Panc1 (cell line): ENCODE measurements at regions not wholly inside any gene's neighbourhood (a gene's known extent, or its start where the extent isn't known, plus 50 kb on each side); places are given as distances from the start of the nearest gene placed in this dataset.

ENCODE experiments used
- ATAC-seq: fragments of 200-7000 bp; cut with Tn5 transposase; 2 replicates; pipeline ENCODE4 v1.9.1; 2020; ENCODE audit warnings: mild to moderate bottlenecking, moderate library complexity
- BruUV-seq: library from RNA; stranded (reverse); fragments of 400-500 nt; replicated peaks from 2 replicates; lab custom pipeline; 2021; lab: Mats Ljungman, UMichigan
- CTCF ChIA-PET: fragments of 300-600 bp; sonication (Branson Sonifier 250); formaldehyde crosslinking; loops from one replicate; lab custom pipeline; 2022; ENCODE audit warnings: antibody characterized with exemption; lab: Charles Lee
- POLR2A ChIA-PET: fragments of 300-600 bp; sonication (Branson Sonifier 250); formaldehyde crosslinking; loops from one replicate; lab custom pipeline; 2022; ENCODE audit warnings: antibody characterized with exemption; lab: Charles Lee
- DNase-seq: peaks from one replicate; pipeline ENCODE4 v3.0.0-alpha.2; 2010; ENCODE audit warnings: low read depth, low spot score
- H3K27ac ChIP-seq: 2 replicates; pipeline ENCODE4 v1.5.1; 2011; ENCODE audit warnings: mild to moderate bottlenecking, low read length, inconsistent platforms
- H3K27me3 ChIP-seq: fragments of 200-500 bp; sonication (Bioruptor generic); 2 replicates; pipeline ENCODE4 v1.6.0; 2014; ENCODE audit warnings: low read length, inconsistent platforms; ENCODE audit not compliant: control insufficient read depth, insufficient read depth
- H3K36me3 ChIP-seq: fragments of 200-500 bp; sonication (Bioruptor generic); 2 replicates; pipeline ENCODE4 v1.5.1; 2014; ENCODE audit warnings: inconsistent platforms, mild to moderate bottlenecking, low read length, moderate library complexity; ENCODE audit not compliant: control insufficient read depth, insufficient read depth
- H3K4me1 ChIP-seq: 2 replicates; pipeline ENCODE4 v1.5.1; 2011; ENCODE audit warnings: inconsistent platforms, mild to moderate bottlenecking, low read length, moderate library complexity; ENCODE audit not compliant: control insufficient read depth, insufficient read depth
- H3K4me3 ChIP-seq, 2 experiments: 2 replicates each; pipeline ENCODE4 v1.5.1; 2011 to 2012; ENCODE audit warnings: low read depth in 2 of 2, low read length in 2 of 2, mild to moderate bottlenecking in 2 of 2, inconsistent platforms in 1 of 2, moderate library complexity in 1 of 2
- H3K9me3 ChIP-seq: fragments of 200-500 bp; sonication (Bioruptor generic); 2 replicates; pipeline ENCODE4 v1.5.1; 2014; ENCODE audit warnings: low read depth, mild to moderate bottlenecking, inconsistent platforms, low read length, moderate library complexity; ENCODE audit not compliant: control insufficient read depth, insufficient read depth
- POLR2AphosphoS5 ChIP-seq: IDR thresholded peaks from 2 replicates; pipeline ENCODE4 v1.6.1; 2012; ENCODE audit warnings: mild to moderate bottlenecking, low read depth, low read length, moderate library complexity
- SIN3A ChIP-seq: IDR thresholded peaks from 2 replicates; pipeline ENCODE4 v1.6.1; 2012; ENCODE audit warnings: low read depth, mild to moderate bottlenecking, low read length, moderate library complexity, borderline replicate concordance; ENCODE audit not compliant: insufficient read depth
- TCF7L2 ChIP-seq: IDR thresholded peaks from 2 replicates; pipeline ENCODE4 v1.6.1; 2011; ENCODE audit warnings: mild to moderate bottlenecking, low read depth, low read length, inconsistent platforms
- in situ Hi-C: cut with HindIII; loops from 2 replicates; pipeline ENCODE4 v1.10.0; 2016; ENCODE audit warnings: low sequenced_read_pairs, low pct_unique_long_range_greater_than_20kb
- intact Hi-C: fragments of 100-400 bp; cut with micrococcal nuclease; formaldehyde crosslinking; loops from one replicate; pipeline ENCODE4 v1.10.0; 2022; ENCODE audit not compliant: unreplicated experiment
- TF ChIP-seq, protein P1 (sequence below), 2 experiments: IDR thresholded peaks; 2 replicates each; pipeline ENCODE4 v1.6.1; 2011 to 2012; ENCODE audit warnings: low read depth in 2 of 2, control low read depth in 1 of 2, low read length in 1 of 2, mild to moderate bottlenecking in 1 of 2, moderate library complexity in 1 of 2; ENCODE audit not compliant: insufficient read depth in 1 of 2
- TF ChIP-seq, protein P2 (sequence below): fragments of 450-650 bp; IDR thresholded peaks from 2 replicates; pipeline ENCODE4 v1.5.1; 2017; ENCODE audit warnings: mild to moderate bottlenecking

DNA sequence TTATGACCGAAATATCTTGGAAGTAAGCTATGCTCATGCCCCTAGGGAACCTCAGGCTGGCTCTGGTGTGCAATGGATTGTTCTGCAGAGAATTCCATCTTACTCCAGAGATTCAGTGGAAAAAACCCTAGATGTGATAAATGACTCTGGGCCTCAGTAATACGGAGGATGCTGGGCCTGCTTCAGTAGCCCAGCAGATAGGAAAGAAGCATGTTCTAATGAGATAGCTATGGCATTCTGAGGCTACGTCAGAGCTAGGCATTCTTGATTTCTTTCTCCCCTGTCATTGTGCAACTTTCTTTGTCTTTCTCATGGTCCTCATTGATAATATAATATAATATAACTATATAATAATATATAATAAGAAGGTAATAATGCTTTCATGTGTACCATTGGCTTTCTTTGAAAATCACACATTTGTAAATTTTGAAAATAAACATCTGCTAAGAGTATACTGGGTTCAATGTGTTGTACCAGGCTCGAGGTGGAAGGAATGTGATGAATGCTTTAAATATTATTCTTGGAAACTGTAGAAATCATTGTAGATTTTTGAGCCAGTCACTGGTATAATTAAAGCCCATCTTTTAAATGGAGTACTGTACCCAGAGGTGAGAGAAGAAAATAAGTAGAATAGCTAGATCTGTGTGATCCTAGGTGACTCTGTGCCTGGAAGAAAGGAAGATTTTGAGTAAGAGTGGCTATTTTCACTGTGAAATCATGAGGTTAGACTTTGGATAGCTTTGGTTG, 152.0 kb downstream of the IL15 start:
- no peaks in the 10 kb centered on the region for H3K4me1 ChIP-seq
- ChIA-PET CTCF (no interaction called here), POLR2A (no interaction called here)
- DNase-seq (no peak), ATAC-seq (no peak)
- H3K9me3 ChIP-seq: no peaks in the 10 kb centered on the region
- no peak for TF ChIP-seq TCF7L2
- TF ChIP-seq, protein P1, sequence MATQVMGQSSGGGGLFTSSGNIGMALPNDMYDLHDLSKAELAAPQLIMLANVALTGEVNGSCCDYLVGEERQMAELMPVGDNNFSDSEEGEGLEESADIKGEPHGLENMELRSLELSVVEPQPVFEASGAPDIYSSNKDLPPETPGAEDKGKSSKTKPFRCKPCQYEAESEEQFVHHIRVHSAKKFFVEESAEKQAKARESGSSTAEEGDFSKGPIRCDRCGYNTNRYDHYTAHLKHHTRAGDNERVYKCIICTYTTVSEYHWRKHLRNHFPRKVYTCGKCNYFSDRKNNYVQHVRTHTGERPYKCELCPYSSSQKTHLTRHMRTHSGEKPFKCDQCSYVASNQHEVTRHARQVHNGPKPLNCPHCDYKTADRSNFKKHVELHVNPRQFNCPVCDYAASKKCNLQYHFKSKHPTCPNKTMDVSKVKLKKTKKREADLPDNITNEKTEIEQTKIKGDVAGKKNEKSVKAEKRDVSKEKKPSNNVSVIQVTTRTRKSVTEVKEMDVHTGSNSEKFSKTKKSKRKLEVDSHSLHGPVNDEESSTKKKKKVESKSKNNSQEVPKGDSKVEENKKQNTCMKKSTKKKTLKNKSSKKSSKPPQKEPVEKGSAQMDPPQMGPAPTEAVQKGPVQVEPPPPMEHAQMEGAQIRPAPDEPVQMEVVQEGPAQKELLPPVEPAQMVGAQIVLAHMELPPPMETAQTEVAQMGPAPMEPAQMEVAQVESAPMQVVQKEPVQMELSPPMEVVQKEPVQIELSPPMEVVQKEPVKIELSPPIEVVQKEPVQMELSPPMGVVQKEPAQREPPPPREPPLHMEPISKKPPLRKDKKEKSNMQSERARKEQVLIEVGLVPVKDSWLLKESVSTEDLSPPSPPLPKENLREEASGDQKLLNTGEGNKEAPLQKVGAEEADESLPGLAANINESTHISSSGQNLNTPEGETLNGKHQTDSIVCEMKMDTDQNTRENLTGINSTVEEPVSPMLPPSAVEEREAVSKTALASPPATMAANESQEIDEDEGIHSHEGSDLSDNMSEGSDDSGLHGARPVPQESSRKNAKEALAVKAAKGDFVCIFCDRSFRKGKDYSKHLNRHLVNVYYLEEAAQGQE (IDR thresholded peaks at IDR 0.05; ENCODE audit: insufficient read depth in 1 of 2, low read depth in 2 of 2, low read length in 1 of 2): no peak
- TF ChIP-seq SIN3A: no peak
- TF ChIP-seq POLR2AphosphoS5: no peak
- TF ChIP-seq, protein P2, sequence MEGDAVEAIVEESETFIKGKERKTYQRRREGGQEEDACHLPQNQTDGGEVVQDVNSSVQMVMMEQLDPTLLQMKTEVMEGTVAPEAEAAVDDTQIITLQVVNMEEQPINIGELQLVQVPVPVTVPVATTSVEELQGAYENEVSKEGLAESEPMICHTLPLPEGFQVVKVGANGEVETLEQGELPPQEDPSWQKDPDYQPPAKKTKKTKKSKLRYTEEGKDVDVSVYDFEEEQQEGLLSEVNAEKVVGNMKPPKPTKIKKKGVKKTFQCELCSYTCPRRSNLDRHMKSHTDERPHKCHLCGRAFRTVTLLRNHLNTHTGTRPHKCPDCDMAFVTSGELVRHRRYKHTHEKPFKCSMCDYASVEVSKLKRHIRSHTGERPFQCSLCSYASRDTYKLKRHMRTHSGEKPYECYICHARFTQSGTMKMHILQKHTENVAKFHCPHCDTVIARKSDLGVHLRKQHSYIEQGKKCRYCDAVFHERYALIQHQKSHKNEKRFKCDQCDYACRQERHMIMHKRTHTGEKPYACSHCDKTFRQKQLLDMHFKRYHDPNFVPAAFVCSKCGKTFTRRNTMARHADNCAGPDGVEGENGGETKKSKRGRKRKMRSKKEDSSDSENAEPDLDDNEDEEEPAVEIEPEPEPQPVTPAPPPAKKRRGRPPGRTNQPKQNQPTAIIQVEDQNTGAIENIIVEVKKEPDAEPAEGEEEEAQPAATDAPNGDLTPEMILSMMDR: no peak
- no peak overlapping the region for H3K4me3 ChIP-seq
- H3K27me3 ChIP-seq: no peaks in the 10 kb centered on the region
- BruUV-seq: no TSS peak
- H3K27ac ChIP-seq: no peak overlapping the region
- no peaks in the 10 kb centered on the region for H3K36me3 ChIP-seq
- in situ Hi-C loops (no loop called here), intact Hi-C loops (no loop called here)

DNA sequence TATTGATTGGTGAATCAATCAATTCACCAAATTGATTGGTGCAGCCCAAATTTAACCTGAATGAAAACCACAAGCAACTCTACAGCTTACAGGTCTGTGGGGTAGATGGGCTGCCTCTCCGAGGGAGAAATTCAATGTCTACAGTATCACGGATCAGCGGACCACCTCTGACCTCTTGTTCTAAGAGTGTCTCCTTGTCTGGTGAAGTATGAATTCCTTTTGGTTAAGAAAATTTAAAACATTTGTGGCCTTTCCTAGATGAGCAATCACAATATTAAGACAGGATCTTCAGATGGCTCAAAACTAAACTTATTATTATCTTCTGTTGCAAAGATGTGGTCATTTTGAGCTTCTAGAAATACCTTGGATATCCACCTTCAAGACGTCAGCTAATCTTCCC, 153.3 kb downstream of the IL15 start:
- CTCF ChIA-PET: no interaction called here
- in situ Hi-C loops (no loop called here), intact Hi-C loops (no loop called here)
- DNase-seq (no peak), ATAC-seq (no peak)
- POLR2A ChIA-PET: no interaction called here
- Histone ChIP-seq H3K4me1 (no peaks in the 10 kb centered on the region), H3K9me3 (no peaks in the 10 kb centered on the region), H3K27ac (no peak overlapping the region), H3K4me3 (no peak overlapping the region), H3K36me3 (no peaks in the 10 kb centered on the region), H3K27me3 (no peaks in the 10 kb centered on the region)
- BruUV-seq: no TSS peak
- TF ChIP-seq, protein P1 (IDR thresholded peaks at IDR 0.05; ENCODE audit: insufficient read depth in 1 of 2, low read depth in 2 of 2, low read length in 1 of 2): no peak
- TF ChIP-seq, protein P2: no peak
- TF ChIP-seq TCF7L2: no peak
- TF ChIP-seq POLR2AphosphoS5: no peak
- TF ChIP-seq SIN3A: no peak
